Tibial nerve (tissue), 3 donors: ENCODE measurements at regions not wholly inside any gene's neighbourhood (a gene's known extent, or its start where the extent isn't known, plus 50 kb on each side); places are given as distances from the start of the nearest gene placed in this dataset.

Experiments
- CTCF ChIP-seq, 5 experiments: fragments of 200-600 bp in 3 of 5; fragments of 450-650 bp in 2 of 5; sonication (generic) in 3 of 5; IDR thresholded peaks; one replicate each; pipeline ENCODE4 v1.5.1; 2016 to 2019; ENCODE audit warnings: antibody characterized with exemption in 5 of 5, mild to moderate bottlenecking in 3 of 5, moderate library complexity in 2 of 5
- POLR2A ChIP-seq, 2 donors: fragments of 450-650 bp; IDR thresholded peaks; one replicate each; pipeline ENCODE4 v1.6.1; 2017; ENCODE audit warnings: antibody characterized with exemption in 2 of 2, mild to moderate bottlenecking in 2 of 2, moderate library complexity in 2 of 2

- TF ChIP-seq POLR2A (IDR thresholded peaks at IDR 0.05) (no peak), CTCF (IDR thresholded peaks at IDR 0.05) (no peak)
These were observed 893.0 kb downstream of the ROBO2 start for GRCh38 chr3:77932926-77933325.
